A673 (cell line): ENCODE measurements at regions not wholly inside any gene's neighbourhood (a gene's known extent, or its start where the extent isn't known, plus 50 kb on each side); places are given as distances from the start of the nearest gene placed in this dataset.

ENCODE experiments used
- BruUV-seq: library from RNA; stranded (reverse); fragments of 400-500 nt; replicated peaks from 2 replicates; lab custom pipeline; 2021; lab: Mats Ljungman, UMichigan
- CTCF ChIA-PET: fragments of 300-600 bp; sonication (Branson Sonifier 250); formaldehyde crosslinking; loops from one replicate; lab custom pipeline; 2022; ENCODE audit warnings: antibody characterized with exemption; lab: Charles Lee
- POLR2A ChIA-PET: fragments of 300-600 bp; sonication (Branson Sonifier 250); formaldehyde crosslinking; loops from one replicate; lab custom pipeline; 2022; ENCODE audit warnings: antibody characterized with exemption; ENCODE audit not compliant: low non-redundant PET; lab: Charles Lee
- DNase-seq: peaks from one replicate; pipeline ENCODE4 v3.0.0-alpha.2; 2015; ENCODE audit warnings: low spot score
- H3K27ac ChIP-seq: fragments of 200-600 bp; sonication (generic); 2 replicates; pipeline ENCODE4 v1.5.1; 2016; ENCODE audit warnings: mixed run types, low read depth, mild to moderate bottlenecking, mixed read lengths, antibody characterized with exemption, low read length; ENCODE audit not compliant: poor library complexity, severe bottlenecking
- H3K27me3 ChIP-seq: fragments of 200-600 bp; sonication (generic); replicated peaks from 2 replicates; pipeline ENCODE4 v1.6.1; 2017; ENCODE audit warnings: mixed run types, low read depth, mild to moderate bottlenecking, mixed read lengths, antibody characterized with exemption, low read length; ENCODE audit not compliant: insufficient read depth, poor library complexity
- H3K36me3 ChIP-seq: fragments of 200-600 bp; sonication (generic); 2 replicates; pipeline ENCODE4 v1.6.1; 2016; ENCODE audit warnings: mixed run types, mild to moderate bottlenecking, mixed read lengths, antibody characterized with exemption, low read length; ENCODE audit not compliant: insufficient read depth, poor library complexity, severe bottlenecking
- H3K4me1 ChIP-seq: fragments of 200-600 bp; sonication (generic); 2 replicates; pipeline ENCODE4 v1.6.1; 2017; ENCODE audit warnings: mixed run types, mild to moderate bottlenecking, mixed read lengths, antibody characterized with exemption, low read length; ENCODE audit not compliant: insufficient read depth, poor library complexity, severe bottlenecking
- H3K4me3 ChIP-seq: fragments of 200-600 bp; sonication (generic); 2 replicates; pipeline ENCODE4 v1.5.1; 2016; ENCODE audit warnings: low read depth, mixed run types, mild to moderate bottlenecking, mixed read lengths, low read length; ENCODE audit not compliant: poor library complexity, severe bottlenecking
- H3K9me3 ChIP-seq: fragments of 200-600 bp; sonication (generic); 2 replicates; pipeline ENCODE4 v1.6.1; 2016; ENCODE audit warnings: mixed run types, low read depth, mild to moderate bottlenecking, mixed read lengths, antibody characterized with exemption, low read length; ENCODE audit not compliant: poor library complexity, severe bottlenecking
- CTCF ChIP-seq: fragments of 300-800, 200-600 bp; sonication (generic); conservative IDR thresholded peaks from 2 replicates; pipeline ENCODE4 v1.5.1; 2017; ENCODE audit warnings: low read depth, mild to moderate bottlenecking, antibody characterized with exemption, low read length, moderate library complexity, mixed read lengths
- EZH2 ChIP-seq: fragments of 200-600 bp; sonication (generic); IDR thresholded peaks from 2 replicates; pipeline ENCODE4 v1.6.1; 2017; ENCODE audit warnings: borderline replicate concordance, low read depth, mild to moderate bottlenecking, mixed read lengths, antibody characterized with exemption, low read length; ENCODE audit not compliant: poor library complexity, severe bottlenecking
- intact Hi-C: fragments of 100-400 bp; cut with micrococcal nuclease; formaldehyde crosslinking; loops from one replicate; pipeline ENCODE4 v1.10.0; 2022; ENCODE audit not compliant: unreplicated experiment

DNA sequence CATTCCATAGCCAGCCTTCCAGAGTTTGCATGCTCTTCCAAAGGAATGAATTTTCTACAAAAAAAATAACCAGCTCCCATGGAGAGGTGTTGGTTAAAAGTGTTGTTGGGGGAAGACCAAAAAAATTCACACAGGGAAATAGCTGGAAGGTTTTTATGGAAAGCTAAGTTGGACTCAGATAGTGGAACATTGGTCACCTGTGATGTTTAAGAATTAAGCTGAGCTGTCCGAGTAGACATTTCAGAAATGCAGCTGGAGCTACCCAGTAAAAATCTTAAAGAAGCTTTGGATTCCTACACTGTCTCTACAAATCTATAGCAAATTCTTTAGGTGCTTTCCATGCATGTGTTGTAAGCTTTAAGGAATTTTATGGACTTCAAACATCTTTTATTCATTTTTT, 155.5 kb downstream of the THBS2 start:
- intact Hi-C loops = no loop called here
- H3K27ac ChIP-seq = no peak overlapping the region
- POLR2A ChIA-PET = no interaction called here

GRCh38 chr6:169097381-169097959, 156.2 kb downstream of the THBS2 start:
- Histone ChIP-seq H3K27me3 (no peaks in the 10 kb centered on the region), H3K4me1 (no peaks in the 10 kb centered on the region), H3K9me3 (no peaks in the 10 kb centered on the region), H3K4me3 (no peak overlapping the region), H3K27ac (no peak overlapping the region), H3K36me3 (no peaks in the 10 kb centered on the region)
- TF ChIP-seq CTCF (no peak), EZH2 (no peak)
- ChIA-PET POLR2A (no interaction called here), CTCF (no interaction called here)
- no TSS peak for BruUV-seq
- DNase-seq = no peak
- intact Hi-C loops = no loop called here

More for the DNA sequence above, 155.5 kb downstream of the THBS2 start:
- Histone ChIP-seq H3K4me3 (no peak overlapping the region), H3K4me1 (no peaks in the 10 kb centered on the region), H3K27me3 (no peaks in the 10 kb centered on the region), H3K36me3 (no peaks in the 10 kb centered on the region), H3K9me3 (no peaks in the 10 kb centered on the region)
- no peak for TF ChIP-seq EZH2
- TF ChIP-seq CTCF = no peak
- no TSS peak for BruUV-seq
- DNase-seq = no peak
- CTCF ChIA-PET = no interaction called here

DNA sequence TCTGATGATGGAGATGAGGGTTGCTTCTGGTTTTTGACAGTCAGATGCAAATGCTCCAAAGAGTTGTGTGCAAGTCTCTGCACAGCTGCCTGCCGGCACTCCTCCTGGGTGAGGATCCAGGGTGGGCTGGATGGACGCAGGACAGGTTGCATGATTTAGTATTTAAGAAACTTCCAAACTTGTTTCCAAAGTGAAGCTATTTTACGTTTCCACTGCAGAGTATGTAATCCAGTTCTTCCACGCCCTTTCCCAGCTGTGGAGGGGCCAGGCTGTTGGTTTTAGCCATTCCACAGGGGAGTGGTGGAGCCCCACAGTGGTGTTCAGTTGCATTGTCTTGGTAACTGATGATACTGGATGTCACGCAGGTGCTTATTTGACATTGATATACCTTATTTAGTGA, 157.3 kb downstream of the THBS2 start:
- ChIA-PET POLR2A (no interaction called here), CTCF (no interaction called here)
- no peak overlapping the region for H3K27ac ChIP-seq
- DNase-seq = no peak
- no peaks in the 10 kb centered on the region for H3K9me3 ChIP-seq
- H3K36me3 ChIP-seq = no peaks in the 10 kb centered on the region
- H3K4me3 ChIP-seq = no peak overlapping the region
- intact Hi-C loops = no loop called here
- no peaks in the 10 kb centered on the region for H3K27me3 ChIP-seq
- 0 out of 2 replicates have a peak, but pooled peaks have one; percentile 17 for TF ChIP-seq CTCF
- no peak for TF ChIP-seq EZH2
- no TSS peak for BruUV-seq
- H3K4me1 ChIP-seq = no peaks in the 10 kb centered on the region
